ENCODE measurements at regions not wholly inside any gene's neighbourhood (a gene's known extent, or its start where the extent isn't known, plus 50 kb on each side); places are given as distances from the start of the nearest gene placed in this dataset.

DNA sequence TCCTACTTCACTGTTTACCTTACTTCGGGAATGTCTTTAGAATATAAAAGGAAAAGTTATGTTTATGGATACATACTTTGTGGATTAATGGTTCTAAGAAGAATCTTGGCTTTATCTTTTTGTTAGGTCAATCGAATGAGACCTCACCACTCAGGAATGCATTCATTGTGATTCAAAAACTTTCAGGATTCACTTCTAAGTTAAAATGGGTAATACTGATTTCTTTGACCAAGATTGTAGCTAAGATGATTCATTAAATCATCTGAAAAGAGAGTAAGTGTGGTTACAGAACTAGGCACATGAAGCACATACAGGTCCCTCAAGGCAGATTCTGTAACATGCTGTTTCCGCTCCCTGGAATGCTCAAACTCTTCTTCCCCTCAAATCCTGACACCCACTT lies 716.4 kb downstream of the KCNA4 start:
- Histone ChIP-seq H3K36me3 (ENCODE audit: control insufficient read depth, insufficient read depth, low read length) (no peaks in the 10 kb centered on the region), H3K27me3 (replicated peaks; ENCODE audit: control insufficient read depth, insufficient read depth, low read length) (no peaks in the 10 kb centered on the region), H3K4me3 (replicated peaks; ENCODE audit: low read depth, low read length) (no peak overlapping the region)
- TF ChIP-seq, protein P1, sequence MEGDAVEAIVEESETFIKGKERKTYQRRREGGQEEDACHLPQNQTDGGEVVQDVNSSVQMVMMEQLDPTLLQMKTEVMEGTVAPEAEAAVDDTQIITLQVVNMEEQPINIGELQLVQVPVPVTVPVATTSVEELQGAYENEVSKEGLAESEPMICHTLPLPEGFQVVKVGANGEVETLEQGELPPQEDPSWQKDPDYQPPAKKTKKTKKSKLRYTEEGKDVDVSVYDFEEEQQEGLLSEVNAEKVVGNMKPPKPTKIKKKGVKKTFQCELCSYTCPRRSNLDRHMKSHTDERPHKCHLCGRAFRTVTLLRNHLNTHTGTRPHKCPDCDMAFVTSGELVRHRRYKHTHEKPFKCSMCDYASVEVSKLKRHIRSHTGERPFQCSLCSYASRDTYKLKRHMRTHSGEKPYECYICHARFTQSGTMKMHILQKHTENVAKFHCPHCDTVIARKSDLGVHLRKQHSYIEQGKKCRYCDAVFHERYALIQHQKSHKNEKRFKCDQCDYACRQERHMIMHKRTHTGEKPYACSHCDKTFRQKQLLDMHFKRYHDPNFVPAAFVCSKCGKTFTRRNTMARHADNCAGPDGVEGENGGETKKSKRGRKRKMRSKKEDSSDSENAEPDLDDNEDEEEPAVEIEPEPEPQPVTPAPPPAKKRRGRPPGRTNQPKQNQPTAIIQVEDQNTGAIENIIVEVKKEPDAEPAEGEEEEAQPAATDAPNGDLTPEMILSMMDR (IDR thresholded peaks at IDR 0.05; ENCODE audit: insufficient read depth, low read length, poor library complexity, severe bottlenecking) = no peak
- DNase-seq (ENCODE audit: extremely low read depth, insufficient read length) = no peak

DNA sequence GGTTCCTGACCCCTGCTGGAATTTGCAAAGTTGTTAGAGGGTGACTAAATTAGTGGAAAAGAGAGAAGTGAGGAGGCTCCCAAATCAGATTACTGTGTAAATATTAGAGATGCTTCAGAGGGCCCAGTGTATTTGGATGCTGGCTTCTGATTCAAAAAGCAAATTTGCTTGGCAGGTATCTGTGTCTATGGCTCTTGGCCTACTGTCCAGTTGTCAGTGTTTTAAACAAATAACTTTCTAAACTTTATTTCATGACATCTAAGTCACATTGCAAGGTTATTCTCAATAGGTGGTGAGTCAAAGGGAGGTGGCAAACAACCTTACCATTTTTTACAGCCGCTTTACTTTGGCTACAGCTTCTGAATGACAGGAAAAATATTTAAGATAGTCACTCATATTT lies 720.1 kb downstream of the KCNA4 start:
- TF ChIP-seq, protein P1 (IDR thresholded peaks at IDR 0.05; ENCODE audit: insufficient read depth, low read length, poor library complexity, severe bottlenecking) = no peak
- Histone ChIP-seq H3K4me3 (replicated peaks; ENCODE audit: low read depth, low read length) (no peak overlapping the region), H3K36me3 (ENCODE audit: control insufficient read depth, insufficient read depth, low read length) (no peaks in the 10 kb centered on the region), H3K27me3 (replicated peaks; ENCODE audit: control insufficient read depth, insufficient read depth, low read length) (no peaks in the 10 kb centered on the region)
- DNase-seq (ENCODE audit: extremely low read depth, insufficient read length) = no peak

DNA sequence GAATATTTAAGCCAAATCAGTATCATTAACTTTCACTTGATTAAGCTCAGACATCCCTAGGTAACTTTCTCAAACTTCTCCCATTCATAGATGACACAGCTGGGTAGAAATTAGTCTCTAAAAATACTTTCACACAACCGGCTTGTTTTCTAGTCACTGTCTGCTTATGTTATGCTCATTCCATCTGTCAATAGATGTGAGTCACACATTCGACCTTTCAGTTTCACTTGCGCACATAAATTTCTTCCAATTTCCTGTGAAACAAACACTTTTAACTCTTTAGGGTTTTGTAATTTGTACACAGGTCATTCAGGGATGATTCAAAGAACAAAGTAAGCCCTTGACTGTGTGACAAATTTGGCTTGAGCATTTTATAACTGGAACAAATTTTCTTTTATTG lies 723.0 kb downstream of the KCNA4 start:
- Histone ChIP-seq H3K27me3 (replicated peaks; ENCODE audit: control insufficient read depth, insufficient read depth, low read length) (no peaks in the 10 kb centered on the region), H3K4me3 (replicated peaks; ENCODE audit: low read depth, low read length) (no peak overlapping the region), H3K36me3 (ENCODE audit: control insufficient read depth, insufficient read depth, low read length) (no peaks in the 10 kb centered on the region)
- no peak for DNase-seq (ENCODE audit: extremely low read depth, insufficient read length)
- TF ChIP-seq, protein P1 (IDR thresholded peaks at IDR 0.05; ENCODE audit: insufficient read depth, low read length, poor library complexity, severe bottlenecking) = no peak

DNA sequence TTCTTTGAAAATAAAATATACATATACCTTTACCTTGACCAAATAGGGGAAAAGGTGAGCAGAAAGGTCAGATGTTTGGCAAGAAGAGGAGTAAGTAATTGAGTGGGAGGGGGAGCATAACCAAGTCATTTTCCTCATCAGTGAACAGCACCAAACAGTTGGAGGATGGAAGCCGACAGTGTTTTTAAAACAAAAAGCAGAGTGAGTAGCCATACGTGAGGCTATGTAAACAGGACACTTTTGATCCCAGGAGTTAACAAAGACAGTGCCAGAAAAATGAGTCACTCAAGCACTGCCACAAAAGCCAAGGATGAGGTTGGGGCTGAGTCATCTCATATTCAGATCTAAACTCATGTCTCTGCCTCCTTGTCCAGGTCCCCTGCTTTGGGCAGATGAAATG lies 734.7 kb downstream of the KCNA4 start:
- Histone ChIP-seq H3K27me3 (replicated peaks; ENCODE audit: control insufficient read depth, insufficient read depth, low read length) (no peaks in the 10 kb centered on the region), H3K36me3 (ENCODE audit: control insufficient read depth, insufficient read depth, low read length) (no peaks in the 10 kb centered on the region), H3K4me3 (replicated peaks; ENCODE audit: low read depth, low read length) (no peak overlapping the region)
- DNase-seq (ENCODE audit: extremely low read depth, insufficient read length) = no peak
- TF ChIP-seq, protein P1 (IDR thresholded peaks at IDR 0.05; ENCODE audit: insufficient read depth, low read length, poor library complexity, severe bottlenecking) = no peak

DNA sequence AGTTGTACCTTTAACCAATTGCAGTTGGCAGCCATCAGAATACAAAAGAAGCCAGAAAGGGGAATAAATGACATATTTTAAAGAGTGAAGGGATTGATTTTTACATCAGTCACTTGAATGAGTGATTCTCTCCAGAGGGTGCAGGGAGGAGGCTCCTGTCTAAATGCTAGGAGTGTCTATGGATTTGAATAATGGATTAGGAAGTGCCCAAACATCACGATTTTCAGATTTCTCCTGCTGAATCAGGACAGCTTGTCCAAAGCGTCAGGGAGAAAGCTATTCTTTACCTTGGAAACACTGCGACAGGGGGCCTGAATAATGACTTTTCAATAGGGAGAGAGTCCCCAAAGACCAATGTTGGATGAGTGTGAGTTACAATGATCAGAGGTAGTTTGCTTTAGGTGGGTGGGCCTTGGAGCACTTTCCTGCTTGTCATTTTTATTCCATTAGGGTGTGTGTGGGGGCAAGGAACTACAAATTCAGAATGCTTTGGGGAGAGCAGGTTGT lies 735.5 kb downstream of the KCNA4 start:
- DNase-seq (ENCODE audit: extremely low read depth, insufficient read length) = no peak
- Histone ChIP-seq H3K4me3 (replicated peaks; ENCODE audit: low read depth, low read length) (no peak overlapping the region), H3K27me3 (replicated peaks; ENCODE audit: control insufficient read depth, insufficient read depth, low read length) (no peaks in the 10 kb centered on the region), H3K36me3 (ENCODE audit: control insufficient read depth, insufficient read depth, low read length) (no peaks in the 10 kb centered on the region)
- TF ChIP-seq, protein P1 (IDR thresholded peaks at IDR 0.05; ENCODE audit: insufficient read depth, low read length, poor library complexity, severe bottlenecking) = no peak

DNA sequence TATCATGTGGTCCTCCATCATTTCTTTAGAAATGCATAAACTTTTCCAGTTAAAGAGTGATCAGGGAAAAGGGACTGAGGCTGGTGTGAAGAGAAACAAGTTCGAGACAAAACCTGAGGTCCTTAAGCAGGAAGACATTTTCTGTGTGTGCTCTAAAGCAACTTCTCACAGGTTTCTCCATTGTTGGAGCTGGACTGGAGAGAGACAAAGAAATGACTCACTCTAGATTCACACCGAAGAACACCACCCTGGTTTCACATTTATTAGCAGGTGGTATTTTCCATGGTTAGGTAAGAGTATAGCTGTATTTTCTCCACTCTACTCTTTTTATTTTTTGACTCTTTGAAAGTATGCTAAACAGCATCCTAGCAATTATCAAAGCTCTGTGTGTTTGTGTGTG lies 736.4 kb downstream of the KCNA4 start:
- Histone ChIP-seq H3K4me3 (replicated peaks; ENCODE audit: low read depth, low read length) (no peak overlapping the region), H3K27me3 (replicated peaks; ENCODE audit: control insufficient read depth, insufficient read depth, low read length) (no peaks in the 10 kb centered on the region), H3K36me3 (ENCODE audit: control insufficient read depth, insufficient read depth, low read length) (no peaks in the 10 kb centered on the region)
- TF ChIP-seq, protein P1 (IDR thresholded peaks at IDR 0.05; ENCODE audit: insufficient read depth, low read length, poor library complexity, severe bottlenecking) = no peak
- DNase-seq (ENCODE audit: extremely low read depth, insufficient read length) = no peak
